ENCODE measurements at regions not wholly inside any gene's neighbourhood (a gene's known extent, or its start where the extent isn't known, plus 50 kb on each side); places are given as distances from the start of the nearest gene placed in this dataset.
"Not testable (repeated sequence)": the region's sequence is repeated elsewhere in the genome, so short reads cannot be mapped to it uniquely, and the experiment has no call there.

DNA sequence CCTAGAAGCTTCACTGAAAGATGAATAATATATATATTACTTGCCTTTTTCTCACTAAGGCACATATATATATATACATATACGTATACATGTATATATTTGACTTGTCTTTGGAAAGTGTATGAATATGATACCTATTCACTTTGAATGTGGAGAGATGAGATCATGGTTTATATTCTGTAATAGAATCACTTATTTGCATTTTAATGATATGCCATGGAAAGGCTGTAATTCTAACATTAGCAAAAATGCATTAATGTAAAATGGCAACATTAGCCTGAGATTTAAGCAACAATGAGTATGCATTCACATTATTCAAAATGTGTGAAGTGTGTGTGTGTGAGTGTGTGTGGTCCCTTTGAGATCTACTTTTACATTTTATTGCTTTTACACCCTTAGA lies 54.5 kb upstream of the PRKD1 start:
- no peak for TF ChIP-seq JUND (IDR thresholded peaks at IDR 0.05; ENCODE audit: low read depth)
- in situ Hi-C loops (cut with HindIII; ENCODE audit: low pct_unique_long_range_greater_than_20kb, low sequenced_read_pairs), result no loop called here
- DNase-seq (ENCODE audit: low read depth in 1 of 2, low spot score in 1 of 2), result no peak

- TF ChIP-seq JUND (IDR thresholded peaks at IDR 0.05; ENCODE audit: low read depth), result no peak
- no peak for DNase-seq (ENCODE audit: low read depth in 1 of 2, low spot score in 1 of 2)
- in situ Hi-C loops (cut with HindIII; ENCODE audit: low pct_unique_long_range_greater_than_20kb, low sequenced_read_pairs), result no loop called here
These were observed 55.3 kb upstream of the PRKD1 start for GRCh38 chr14:29982993-29983392.

DNA sequence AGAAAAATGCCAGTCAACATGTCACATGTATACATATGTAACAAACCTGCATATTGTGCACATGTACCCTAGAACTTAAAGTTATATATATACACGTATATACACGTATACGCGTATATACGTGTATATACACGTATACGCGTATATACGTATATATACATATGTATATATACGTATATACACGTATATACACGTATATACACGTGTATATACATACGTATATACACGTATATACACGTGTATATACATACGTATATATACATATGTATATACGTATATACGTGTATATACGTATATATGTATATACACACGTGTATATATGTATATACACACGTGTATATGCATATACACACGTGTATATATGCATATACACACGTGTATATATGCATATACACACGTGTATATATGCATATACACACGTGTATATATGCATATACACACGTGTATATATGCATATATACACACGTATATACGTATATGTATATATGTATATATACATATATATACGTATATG lies 62.8 kb upstream of the PRKD1 start:
- in situ Hi-C loops (cut with HindIII; ENCODE audit: low pct_unique_long_range_greater_than_20kb, low sequenced_read_pairs), result not testable (repeated sequence)

GRCh38 chr14:29990993-29991392 lies 63.3 kb upstream of the PRKD1 start:
- in situ Hi-C loops (cut with HindIII; ENCODE audit: low pct_unique_long_range_greater_than_20kb, low sequenced_read_pairs), result no loop called here
- no peak for TF ChIP-seq JUND (IDR thresholded peaks at IDR 0.05; ENCODE audit: low read depth)
- no peak for DNase-seq (ENCODE audit: low read depth in 1 of 2, low spot score in 1 of 2)

More for the DNA sequence above, 62.8 kb upstream of the PRKD1 start:
- not testable (repeated sequence) for DNase-seq (ENCODE audit: low read depth in 1 of 2, low spot score in 1 of 2)

- DNase-seq (ENCODE audit: low read depth in 1 of 2, low spot score in 1 of 2), result no peak
- TF ChIP-seq JUND (IDR thresholded peaks at IDR 0.05; ENCODE audit: low read depth), result no peak
- in situ Hi-C loops (cut with HindIII; ENCODE audit: low pct_unique_long_range_greater_than_20kb, low sequenced_read_pairs), result no loop called here
These were observed 65.5 kb upstream of the PRKD1 start for GRCh38 chr14:29993143-29993542.

DNA sequence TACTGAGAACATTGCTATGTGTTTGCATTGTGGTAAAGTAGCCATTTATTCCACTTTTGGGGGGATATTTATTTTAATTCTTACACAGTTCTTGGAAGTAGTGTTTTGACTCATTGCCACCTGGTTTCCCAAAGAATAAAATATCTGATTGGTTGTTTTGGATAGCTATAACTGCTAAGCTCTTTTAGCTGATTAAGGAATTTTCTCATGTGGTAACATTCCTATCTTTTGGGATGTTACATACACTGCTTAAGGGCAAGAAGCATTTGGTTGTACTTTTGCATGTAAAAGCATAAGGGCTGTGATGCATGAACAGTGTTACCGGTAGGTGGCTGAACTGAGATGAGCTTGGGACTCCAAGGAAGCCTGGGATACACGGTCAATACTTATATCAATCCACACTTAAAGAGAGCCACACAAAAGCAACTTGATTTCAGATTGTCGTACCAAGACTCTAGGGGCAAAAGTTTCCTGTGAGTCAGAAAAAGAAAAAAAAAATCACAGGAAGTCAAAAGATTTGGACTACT lies 71.4 kb upstream of the PRKD1 start:
- TF ChIP-seq JUND (IDR thresholded peaks at IDR 0.05; ENCODE audit: low read depth), result no peak
- in situ Hi-C loops (cut with HindIII; ENCODE audit: low pct_unique_long_range_greater_than_20kb, low sequenced_read_pairs), result no loop called here
- DNase-seq (ENCODE audit: low read depth in 1 of 2, low spot score in 1 of 2), result peak in 1 of 2 experiments; percentile 5

- in situ Hi-C loops (cut with HindIII; ENCODE audit: low pct_unique_long_range_greater_than_20kb, low sequenced_read_pairs), result no loop called here
- no peak for TF ChIP-seq JUND (IDR thresholded peaks at IDR 0.05; ENCODE audit: low read depth)
- no peak for DNase-seq (ENCODE audit: low read depth in 1 of 2, low spot score in 1 of 2)
These were observed 75.2 kb upstream of the PRKD1 start for GRCh38 chr14:30002859-30003258.

DNA sequence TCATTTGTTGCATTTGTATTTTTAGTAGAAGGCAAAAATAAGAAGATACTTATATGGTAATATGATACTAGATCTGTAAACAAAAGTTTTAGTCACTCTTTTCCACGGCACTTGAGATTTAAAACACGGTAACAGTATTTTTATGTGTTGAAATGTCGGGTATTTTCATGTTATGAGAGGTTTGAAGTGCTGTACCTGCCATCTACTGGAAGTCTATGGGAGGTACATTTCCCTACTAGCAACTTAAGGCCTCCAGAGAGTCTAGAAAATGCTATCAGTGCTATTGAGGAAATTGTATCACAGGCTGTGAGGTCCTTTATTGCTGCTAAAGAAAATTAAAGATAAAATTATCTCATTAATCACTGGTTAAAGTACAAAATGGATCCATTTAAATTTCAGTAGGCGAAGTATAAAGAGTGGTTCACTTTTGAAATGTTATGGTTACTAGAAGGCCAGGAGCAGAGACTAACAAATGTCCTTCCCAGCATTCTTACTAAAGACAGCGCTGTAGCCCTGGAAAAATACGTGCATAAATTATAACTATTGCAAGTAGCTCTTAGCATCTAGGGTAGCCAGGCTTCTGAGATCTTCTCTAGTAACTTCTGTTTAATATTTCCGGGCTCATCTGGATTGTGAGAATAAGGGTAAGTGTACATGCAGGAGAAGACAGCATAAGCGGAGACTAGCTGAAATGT lies 77.6 kb upstream of the PRKD1 start:
- DNase-seq (ENCODE audit: low read depth in 1 of 2, low spot score in 1 of 2), result peak; percentile 65 to 73
- TF ChIP-seq JUND (IDR thresholded peaks at IDR 0.05; ENCODE audit: low read depth), result no peak
- in situ Hi-C loops (cut with HindIII; ENCODE audit: low pct_unique_long_range_greater_than_20kb, low sequenced_read_pairs), result no loop called here

- in situ Hi-C loops (cut with HindIII; ENCODE audit: low pct_unique_long_range_greater_than_20kb, low sequenced_read_pairs), result no loop called here
- DNase-seq (ENCODE audit: low read depth in 1 of 2, low spot score in 1 of 2), result no peak
- no peak for TF ChIP-seq JUND (IDR thresholded peaks at IDR 0.05; ENCODE audit: low read depth)
These were observed 79.0 kb upstream of the PRKD1 start for GRCh38 chr14:30006695-30007094.

DNA sequence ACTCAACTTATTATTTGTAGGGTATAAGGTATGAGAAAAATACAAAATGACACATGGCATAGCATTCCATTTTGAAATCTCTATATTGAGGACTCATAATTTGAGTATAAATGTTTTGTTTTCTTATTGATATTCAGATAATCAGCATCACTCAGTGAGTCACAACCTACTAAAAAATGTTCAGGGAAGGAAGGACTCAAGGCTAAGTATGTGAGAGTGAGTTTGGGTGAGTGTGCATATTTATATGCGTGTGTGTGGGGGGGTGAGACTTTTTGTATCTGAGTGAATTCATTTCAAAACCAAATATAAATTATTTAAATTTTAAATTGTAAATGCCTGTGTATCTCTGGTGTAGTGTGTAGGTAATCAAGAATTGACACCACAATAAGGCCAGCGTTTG lies 87.8 kb upstream of the PRKD1 start:
- DNase-seq (ENCODE audit: low read depth in 1 of 2, low spot score in 1 of 2), result no peak
- in situ Hi-C loops (cut with HindIII; ENCODE audit: low pct_unique_long_range_greater_than_20kb, low sequenced_read_pairs), result no loop called here
- no peak for TF ChIP-seq JUND (IDR thresholded peaks at IDR 0.05; ENCODE audit: low read depth)

GRCh38 chr14:30016002-30016401 lies 88.4 kb upstream of the PRKD1 start:
- in situ Hi-C loops (cut with HindIII; ENCODE audit: low pct_unique_long_range_greater_than_20kb, low sequenced_read_pairs), result no loop called here
- DNase-seq (ENCODE audit: low read depth in 1 of 2, low spot score in 1 of 2), result no peak
- no peak for TF ChIP-seq JUND (IDR thresholded peaks at IDR 0.05; ENCODE audit: low read depth)

- DNase-seq (ENCODE audit: low read depth in 1 of 2, low spot score in 1 of 2), result no peak
- in situ Hi-C loops (cut with HindIII; ENCODE audit: low pct_unique_long_range_greater_than_20kb, low sequenced_read_pairs), result no loop called here
- no peak for TF ChIP-seq JUND (IDR thresholded peaks at IDR 0.05; ENCODE audit: low read depth)
These were observed 89.8 kb upstream of the PRKD1 start for GRCh38 chr14:30017370-30017993.

DNA sequence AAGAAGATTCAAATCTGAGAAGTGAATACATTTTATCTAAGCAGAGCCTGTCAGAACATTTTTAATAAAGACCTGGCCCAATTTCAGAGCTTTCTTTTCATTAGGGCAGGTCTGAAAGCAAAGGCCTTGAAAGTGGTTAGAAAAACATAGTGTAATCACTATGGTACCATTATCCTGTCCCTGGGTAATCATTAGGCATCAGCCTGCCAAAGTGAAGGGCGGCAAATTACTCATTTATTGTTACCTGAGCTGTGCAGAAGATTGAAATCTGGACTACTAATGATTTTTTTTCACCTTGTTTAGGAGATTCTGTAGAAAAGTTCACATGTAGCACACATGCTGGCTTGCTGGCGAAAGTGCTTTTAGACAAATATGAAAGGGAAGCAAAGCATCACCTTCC lies 92.6 kb upstream of the PRKD1 start:
- no peak for DNase-seq (ENCODE audit: low read depth in 1 of 2, low spot score in 1 of 2)
- TF ChIP-seq JUND (IDR thresholded peaks at IDR 0.05; ENCODE audit: low read depth), result no peak
- in situ Hi-C loops (cut with HindIII; ENCODE audit: low pct_unique_long_range_greater_than_20kb, low sequenced_read_pairs), result no loop called here

Measured in T47D (cell line).